ENCODE measurements at regions not wholly inside any gene's neighbourhood (a gene's known extent, or its start where the extent isn't known, plus 50 kb on each side); places are given as distances from the start of the nearest gene placed in this dataset.

DNA sequence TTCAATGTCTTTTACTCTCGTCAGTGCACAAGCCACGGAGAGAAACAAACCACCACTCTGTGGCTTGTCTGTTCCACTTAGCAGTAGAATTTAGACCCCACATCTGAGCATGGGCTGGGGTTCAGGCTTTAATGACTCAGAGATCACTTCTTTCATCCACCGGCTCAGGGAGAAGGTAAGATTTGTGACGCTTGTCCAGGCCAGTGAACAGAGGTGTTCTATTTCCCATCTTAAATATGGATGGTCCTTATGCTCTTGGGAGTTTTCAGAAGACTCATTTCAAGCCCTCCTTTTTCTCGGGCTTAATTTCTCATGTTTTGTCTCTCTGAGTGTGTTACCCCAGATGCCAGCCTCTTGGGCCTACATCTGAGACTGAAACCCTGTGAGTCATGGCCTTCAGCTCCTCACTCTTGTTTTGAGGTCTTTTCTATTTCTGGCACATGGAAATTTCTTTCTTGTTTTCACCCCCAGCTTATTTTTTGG lies 127.4 kb upstream of the SFRP2 start:
- TF ChIP-seq ZNF274 (IDR thresholded peaks at IDR 0.05; ENCODE audit: insufficient read depth, insufficient read length): no peak
- no peak for TF ChIP-seq POLR2AphosphoS5 (IDR thresholded peaks at IDR 0.05; ENCODE audit: low read length)
- TF ChIP-seq SIX5 (IDR thresholded peaks at IDR 0.05; ENCODE audit: low read depth, low read length, severe bottlenecking): no peak
- no peak for TF ChIP-seq MYC (IDR thresholded peaks at IDR 0.05; ENCODE audit: insufficient read depth, insufficient read length, insufficient replicate concordance, low read length, severe bottlenecking)
- TF ChIP-seq LARP7 (IDR thresholded peaks at IDR 0.05): no peak
- no peak for TF ChIP-seq MAX (IDR thresholded peaks at IDR 0.05; ENCODE audit: low read depth, low read length)
- TF ChIP-seq ZBTB33 (IDR thresholded peaks at IDR 0.05): no peak
- no peak for TF ChIP-seq BCLAF1 (IDR thresholded peaks at IDR 0.05)
- TF ChIP-seq EZH2 (IDR thresholded peaks at IDR 0.05; ENCODE audit: borderline replicate concordance, control insufficient read depth, low read depth, low read length): no peak
- TF ChIP-seq KLF5 (IDR thresholded peaks at IDR 0.05; ENCODE audit: partially characterized antibody): no peak
- no peak for TF ChIP-seq EP300 (IDR thresholded peaks at IDR 0.05; ENCODE audit: borderline replicate concordance in 1 of 2, control insufficient read depth in 1 of 2, low read depth in 2 of 2, low read length in 2 of 2)
- TF ChIP-seq ATF3 (IDR thresholded peaks at IDR 0.05; ENCODE audit: borderline replicate concordance, extremely low read depth, low read depth, low read length): no peak
- no peak for TF ChIP-seq HDAC2 (IDR thresholded peaks at IDR 0.05)
